ENCODE measurements at regions not wholly inside any gene's neighbourhood (a gene's known extent, or its start where the extent isn't known, plus 50 kb on each side); places are given as distances from the start of the nearest gene placed in this dataset.

GRCh38 chr14:100955201-100955600 lies 51.7 kb upstream of the RTL1 start:
- intact Hi-C loops (cut with DNase I), result no loop called here
- no peaks in the 10 kb centered on the region for H3K27me3 ChIP-seq
- H3K4me1 ChIP-seq, result no peaks in the 10 kb centered on the region
- no peak for DNase-seq
- no peaks in the 10 kb centered on the region for H3K9me3 ChIP-seq
- H3K36me3 ChIP-seq, result no peaks in the 10 kb centered on the region
- no peak overlapping the region for H3K4me3 ChIP-seq
- no peak overlapping the region for H3K9ac ChIP-seq (ENCODE audit: low read depth in 2 of 2, low read length in 2 of 2)
- H3K27ac ChIP-seq, result no peak overlapping the region
- no peak for TF ChIP-seq CTCF (IDR thresholded peaks at IDR 0.05)

- Histone ChIP-seq H3K27me3 (no peaks in the 10 kb centered on the region), H3K36me3 (no peaks in the 10 kb centered on the region), H3K4me1 (no peaks in the 10 kb centered on the region), H3K27ac (no peak overlapping the region), H3K9me3 (no peaks in the 10 kb centered on the region), H3K4me3 (no peak overlapping the region), H3K9ac (ENCODE audit: low read depth in 2 of 2, low read length in 2 of 2) (no peak overlapping the region)
- DNase-seq, result no peak
- intact Hi-C loops (cut with DNase I), result no loop called here
- no peak for TF ChIP-seq CTCF (IDR thresholded peaks at IDR 0.05)
Measured at GRCh38 chr14:100962494-100962893, 59.0 kb upstream of the RTL1 start.

GRCh38 chr14:100965296-100965695 lies 61.8 kb upstream of the RTL1 start:
- Histone ChIP-seq H3K9me3 (no peaks in the 10 kb centered on the region), H3K27me3 (no peaks in the 10 kb centered on the region), H3K4me3 (no peak overlapping the region), H3K27ac (no peak overlapping the region), H3K4me1 (no peaks in the 10 kb centered on the region), H3K9ac (ENCODE audit: low read depth in 2 of 2, low read length in 2 of 2) (no peak overlapping the region), H3K36me3 (no peaks in the 10 kb centered on the region)
- TF ChIP-seq CTCF (IDR thresholded peaks at IDR 0.05), result no peak
- intact Hi-C loops (cut with DNase I), result no loop called here
- DNase-seq, result no peak

GRCh38 chr14:100967178-100967577 lies 63.7 kb upstream of the RTL1 start:
- intact Hi-C loops (cut with DNase I), result no loop called here
- TF ChIP-seq CTCF (IDR thresholded peaks at IDR 0.05), result no peak
- H3K9ac ChIP-seq (ENCODE audit: low read depth in 2 of 2, low read length in 2 of 2), result no peak overlapping the region
- no peaks in the 10 kb centered on the region for H3K9me3 ChIP-seq
- no peaks in the 10 kb centered on the region for H3K36me3 ChIP-seq
- no peak overlapping the region for H3K4me3 ChIP-seq
- H3K4me1 ChIP-seq, result no peaks in the 10 kb centered on the region
- H3K27me3 ChIP-seq, result no peaks in the 10 kb centered on the region
- DNase-seq, result no peak
- no peak overlapping the region for H3K27ac ChIP-seq

- TF ChIP-seq CTCF (IDR thresholded peaks at IDR 0.05), result no peak
- no peak for DNase-seq
- H3K4me3 ChIP-seq, result no peak overlapping the region
- no peaks in the 10 kb centered on the region for H3K4me1 ChIP-seq
- H3K36me3 ChIP-seq, result no peaks in the 10 kb centered on the region
- intact Hi-C loops (cut with DNase I), result no loop called here
- H3K27me3 ChIP-seq, result no peaks in the 10 kb centered on the region
- H3K27ac ChIP-seq, result no peak overlapping the region
- H3K9me3 ChIP-seq, result no peaks in the 10 kb centered on the region
- no peak overlapping the region for H3K9ac ChIP-seq (ENCODE audit: low read depth in 2 of 2, low read length in 2 of 2)
Measured at GRCh38 chr14:100967930-100968329, 64.4 kb upstream of the RTL1 start.

Measured in colonic mucosa (tissue), 4 donors.